WTC11 (cell line): ENCODE measurements at regions not wholly inside any gene's neighbourhood (a gene's known extent, or its start where the extent isn't known, plus 50 kb on each side); places are given as distances from the start of the nearest gene placed in this dataset.
A peak's percentile ranks its signal among the peaks of the same experiment; 100 is the strongest.
"Not testable (repeated sequence)": the region's sequence is repeated elsewhere in the genome, so short reads cannot be mapped to it uniquely, and the experiment has no call there.

Source experiments
- ATAC-seq: fragments of 200-7000 bp; cut with Tn5 transposase; 2 replicates; pipeline ENCODE4 v1.10.0; 2021; ENCODE audit warnings: mild to moderate bottlenecking, moderate library complexity
- CTCF ChIA-PET: fragments of 300-600 bp; sonication (Branson Sonifier 250); formaldehyde crosslinking; loops from one replicate; lab custom pipeline; 2021; ENCODE audit warnings: antibody characterized with exemption; lab: Charles Lee
- POLR2A ChIA-PET: fragments of 350-600 bp; sonication (Branson Sonifier 250); formaldehyde crosslinking; loops from one replicate; lab custom pipeline; 2021; ENCODE audit warnings: antibody characterized with exemption; lab: Charles Lee
- DNase-seq: peaks from one replicate; pipeline ENCODE4 v3.0.0; 2021; ENCODE audit warnings: low spot score
- H3K27ac Mint-ChIP-seq: 2 replicates; pipeline ENCODE4 v1.8.0; 2021; ENCODE audit warnings: mixed read lengths
- H3K27me3 Mint-ChIP-seq: 2 replicates; pipeline ENCODE4 v1.8.0; 2021; ENCODE audit warnings: low read depth, mild to moderate bottlenecking, moderate library complexity, mixed read lengths
- H3K36me3 Mint-ChIP-seq: 2 replicates; pipeline ENCODE4 v1.8.0; 2021; ENCODE audit warnings: mixed read lengths
- H3K4me1 Mint-ChIP-seq: 2 replicates; pipeline ENCODE4 v1.8.0; 2022; ENCODE audit warnings: mixed read lengths
- H3K4me3 Mint-ChIP-seq: 2 replicates; pipeline ENCODE4 v1.8.0; 2021; ENCODE audit warnings: mild to moderate bottlenecking, moderate library complexity, mixed read lengths
- H3K9me3 Mint-ChIP-seq: 2 replicates; pipeline ENCODE4 v1.8.0; 2021; ENCODE audit warnings: mixed read lengths

- H3K27ac Mint-ChIP-seq, DNase-seq, H3K4me3 Mint-ChIP-seq, CTCF ChIA-PET, H3K4me1 Mint-ChIP-seq, POLR2A ChIA-PET, H3K27me3 Mint-ChIP-seq: not testable (repeated sequence)
- ATAC-seq, result peak; percentile 43; the same call in 1 of the 2 replicates
- H3K9me3 Mint-ChIP-seq, result peaks cover 50% of the 10 kb centered on the region
- H3K36me3 Mint-ChIP-seq, result peaks cover 30% of the 10 kb centered on the region
Measured at GRCh38 chr3:91287344-91287743, 2179.9 kb downstream of the EPHA3 start.

GRCh38 chr3:91291388-91291787 lies 2184.0 kb downstream of the EPHA3 start:
- H3K27me3 Mint-ChIP-seq, DNase-seq, POLR2A ChIA-PET, H3K4me1 Mint-ChIP-seq, ATAC-seq, H3K27ac Mint-ChIP-seq, CTCF ChIA-PET, H3K4me3 Mint-ChIP-seq: not testable (repeated sequence)
- Mint-ChIP-seq H3K36me3 (peaks cover 57% of the 10 kb centered on the region), H3K9me3 (peaks cover 77% of the 10 kb centered on the region)
